Keratinocyte (primary cell): ENCODE measurements at regions not wholly inside any gene's neighbourhood (a gene's known extent, or its start where the extent isn't known, plus 50 kb on each side); places are given as distances from the start of the nearest gene placed in this dataset.

Experiments used
- DNase-seq: peaks from one replicate; pipeline ENCODE4 v3.0.0-alpha.2; 2011; ENCODE audit warnings: low read depth, missing footprints, low spot score
- FAIRE-seq: peaks from 2 replicates; lab custom pipeline; 2011; peaks lifted over from hg19 to GRCh38; lab: Jason Lieb, UNC
- H2AFZ ChIP-seq: 2 replicates; pipeline ENCODE4 v1.6.0; 2012; ENCODE audit warnings: low read length, control low read depth, inconsistent platforms; ENCODE audit not compliant: control insufficient read depth
- H3K27ac ChIP-seq: 2 replicates; pipeline ENCODE4 v1.5.1; 2011; ENCODE audit warnings: low read length; ENCODE audit not compliant: control insufficient read depth, insufficient read depth
- H3K27me3 ChIP-seq: 3 replicates; pipeline ENCODE4 v1.6.0; 2011; ENCODE audit warnings: low read length; ENCODE audit not compliant: control insufficient read depth, insufficient read depth; ENCODE audit errors: extremely low read depth
- H3K36me3 ChIP-seq, 2 experiments: 2 replicates in 1 of 2; 3 replicates in 1 of 2; pipeline ENCODE4 v1.5.1; 2011; ENCODE audit warnings: low read length in 2 of 2, mild to moderate bottlenecking in 1 of 2; ENCODE audit not compliant: control insufficient read depth in 2 of 2, insufficient read depth in 2 of 2; ENCODE audit errors: extremely low read depth in 1 of 2
- H3K4me1 ChIP-seq: 3 replicates; pipeline ENCODE4 v1.5.1; 2011; ENCODE audit warnings: low read length; ENCODE audit not compliant: control insufficient read depth, insufficient read depth; ENCODE audit errors: extremely low read depth
- H3K4me2 ChIP-seq: 3 replicates; pipeline ENCODE4 v1.6.0; 2011; ENCODE audit warnings: low read depth, low read length; ENCODE audit not compliant: control insufficient read depth, insufficient read depth; ENCODE audit errors: extremely low read depth
- H3K4me3 ChIP-seq, 3 experiments: fragments of 200-600 bp in 1 of 3; sonication (generic) in 1 of 3; 2 replicates in 2 of 3; 3 replicates in 1 of 3; pipeline ENCODE4 v1.5.1; 2011 to 2016; ENCODE audit warnings: low read length in 3 of 3, mild to moderate bottlenecking in 3 of 3, control low read depth in 2 of 3, inconsistent platforms in 1 of 3, low read depth in 1 of 3, mixed read lengths in 1 of 3, mixed run types in 1 of 3, moderate library complexity in 1 of 3; ENCODE audit not compliant: control insufficient read depth in 2 of 3, insufficient read depth in 2 of 3; ENCODE audit errors: extremely low read depth in 1 of 3
- H3K79me2 ChIP-seq: 2 replicates; pipeline ENCODE4 v1.6.0; 2012; ENCODE audit warnings: low read length; ENCODE audit not compliant: control insufficient read depth, insufficient read depth
- H3K9ac ChIP-seq: 3 replicates; pipeline ENCODE4 v1.6.0; 2011; ENCODE audit warnings: low read length; ENCODE audit not compliant: control insufficient read depth, insufficient read depth; ENCODE audit errors: extremely low read depth
- H3K9me1 ChIP-seq: 3 replicates; pipeline ENCODE4 v1.6.0; 2011; ENCODE audit warnings: low read length; ENCODE audit not compliant: control insufficient read depth, insufficient read depth; ENCODE audit errors: extremely low read depth
- H3K9me3 ChIP-seq: 2 replicates; pipeline ENCODE4 v1.5.1; 2012; ENCODE audit warnings: low read depth, low read length; ENCODE audit not compliant: control insufficient read depth
- H4K20me1 ChIP-seq: 3 replicates; pipeline ENCODE4 v1.6.0; 2011; ENCODE audit warnings: low read length; ENCODE audit not compliant: control insufficient read depth, insufficient read depth; ENCODE audit errors: extremely low read depth
- EZH2 ChIP-seq: IDR thresholded peaks from one replicate; pipeline ENCODE4 v1.6.1; 2012; ENCODE audit warnings: inconsistent platforms, mild to moderate bottlenecking, low read length, moderate library complexity
- dilution Hi-C: fragments of 300-500 bp; cut with MboI; formaldehyde crosslinking; loops from one replicate; pipeline ENCODE4 v1.7.0; 2020; ENCODE audit warnings: low sequenced_read_pairs; ENCODE audit not compliant: extremely low pct_ligation_motif_present
- TF ChIP-seq, protein P1 (sequence below), 3 experiments: IDR thresholded peaks in 1 of 3; conservative IDR thresholded peaks in 1 of 3; optimal IDR thresholded peaks in 1 of 3; 2 replicates in 2 of 3; 3 replicates in 1 of 3; pipeline versions ENCODE3 to v1.5.1; 2011; ENCODE audit warnings: low read length in 3 of 3, mild to moderate bottlenecking in 3 of 3, moderate library complexity in 2 of 3, control low read depth in 1 of 3, inconsistent platforms in 1 of 3; ENCODE audit not compliant: insufficient read depth in 2 of 3; ENCODE audit errors: extremely low read depth in 1 of 3

DNA sequence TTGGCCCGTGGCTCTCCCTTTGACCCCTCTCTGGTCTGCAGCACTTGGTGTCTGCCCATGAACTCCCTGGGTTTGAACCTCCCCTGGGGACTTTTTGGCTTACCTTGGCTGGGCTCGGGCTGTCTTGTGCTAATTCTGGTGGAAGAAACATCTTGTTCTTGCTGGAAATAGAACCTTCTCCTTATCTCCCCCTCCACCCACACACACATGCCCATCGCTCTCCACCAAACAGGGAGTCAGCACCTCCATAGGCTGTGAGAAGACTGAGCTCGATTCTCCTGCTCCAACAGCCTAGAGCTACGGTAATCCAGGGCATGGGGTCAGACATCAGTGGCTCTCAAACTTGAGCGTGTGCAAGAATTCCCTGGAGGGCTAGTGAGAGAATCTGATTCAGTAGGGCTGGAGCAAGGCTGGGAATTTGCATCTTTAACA is 114.4 kb upstream of the SLC22A23 start:
- H3K4me1 ChIP-seq: no peaks in the 10 kb centered on the region
- no peak overlapping the region for H2AFZ ChIP-seq
- H3K9me3 ChIP-seq: no peaks in the 10 kb centered on the region
- FAIRE-seq (no peak), DNase-seq (no peak)
- H3K27me3 ChIP-seq: peaks cover 19% of the 10 kb centered on the region
- dilution Hi-C loops: no loop called here
- no peak overlapping the region for H3K27ac ChIP-seq
- no peak overlapping the region for H3K9ac ChIP-seq
- H3K79me2 ChIP-seq: no peaks in the 10 kb centered on the region
- no peaks in the 10 kb centered on the region for H3K9me1 ChIP-seq
- no peaks in the 10 kb centered on the region for H4K20me1 ChIP-seq
- H3K4me3 ChIP-seq: no peak overlapping the region
- TF ChIP-seq, protein P1, sequence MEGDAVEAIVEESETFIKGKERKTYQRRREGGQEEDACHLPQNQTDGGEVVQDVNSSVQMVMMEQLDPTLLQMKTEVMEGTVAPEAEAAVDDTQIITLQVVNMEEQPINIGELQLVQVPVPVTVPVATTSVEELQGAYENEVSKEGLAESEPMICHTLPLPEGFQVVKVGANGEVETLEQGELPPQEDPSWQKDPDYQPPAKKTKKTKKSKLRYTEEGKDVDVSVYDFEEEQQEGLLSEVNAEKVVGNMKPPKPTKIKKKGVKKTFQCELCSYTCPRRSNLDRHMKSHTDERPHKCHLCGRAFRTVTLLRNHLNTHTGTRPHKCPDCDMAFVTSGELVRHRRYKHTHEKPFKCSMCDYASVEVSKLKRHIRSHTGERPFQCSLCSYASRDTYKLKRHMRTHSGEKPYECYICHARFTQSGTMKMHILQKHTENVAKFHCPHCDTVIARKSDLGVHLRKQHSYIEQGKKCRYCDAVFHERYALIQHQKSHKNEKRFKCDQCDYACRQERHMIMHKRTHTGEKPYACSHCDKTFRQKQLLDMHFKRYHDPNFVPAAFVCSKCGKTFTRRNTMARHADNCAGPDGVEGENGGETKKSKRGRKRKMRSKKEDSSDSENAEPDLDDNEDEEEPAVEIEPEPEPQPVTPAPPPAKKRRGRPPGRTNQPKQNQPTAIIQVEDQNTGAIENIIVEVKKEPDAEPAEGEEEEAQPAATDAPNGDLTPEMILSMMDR (optimal IDR thresholded peaks at IDR 0.05 in 1 of 3, IDR thresholded peaks at IDR 0.05 in 1 of 3, conservative IDR thresholded peaks at IDR 0.05 in 1 of 3; ENCODE audit: extremely low read depth in 1 of 3, insufficient read depth in 2 of 3, low read length in 3 of 3): no peak
- no peak for TF ChIP-seq EZH2
- H3K4me2 ChIP-seq: no peak overlapping the region
- H3K36me3 ChIP-seq: no peaks in the 10 kb centered on the region

DNA sequence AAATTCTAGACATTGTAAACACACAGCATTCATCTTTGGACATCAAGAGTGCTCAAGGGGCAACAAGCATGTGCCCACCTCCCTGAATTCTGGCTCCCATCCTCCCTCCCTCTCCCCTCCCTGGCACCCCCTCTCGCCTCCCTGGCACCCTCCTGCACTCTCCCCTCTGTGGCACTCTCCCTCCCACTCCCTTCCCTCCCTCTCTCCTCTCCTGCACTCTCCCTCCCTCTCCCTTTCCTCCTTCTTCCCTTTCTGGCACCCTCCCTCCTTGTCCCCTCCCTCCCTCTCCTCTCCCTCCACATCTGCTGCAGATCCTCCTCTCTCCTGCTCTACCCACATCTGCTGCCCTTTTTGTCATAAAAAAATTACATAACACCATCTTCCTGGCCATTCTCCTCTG is 113.0 kb upstream of the SLC22A23 start:
- Histone ChIP-seq H3K4me3 (no peak overlapping the region), H3K4me1 (no peaks in the 10 kb centered on the region), H3K9ac (no peak overlapping the region), H3K9me3 (no peaks in the 10 kb centered on the region), H2AFZ (no peak overlapping the region), H3K36me3 (no peaks in the 10 kb centered on the region), H3K4me2 (no peak overlapping the region), H3K9me1 (no peaks in the 10 kb centered on the region), H4K20me1 (no peaks in the 10 kb centered on the region), H3K27ac (no peak overlapping the region), H3K79me2 (no peaks in the 10 kb centered on the region), H3K27me3 (peaks cover 19% of the 10 kb centered on the region)
- no peak for DNase-seq
- dilution Hi-C loops: no loop called here
- no peak for FAIRE-seq
- TF ChIP-seq EZH2: no peak
- TF ChIP-seq, protein P1 (optimal IDR thresholded peaks at IDR 0.05 in 1 of 3, IDR thresholded peaks at IDR 0.05 in 1 of 3, conservative IDR thresholded peaks at IDR 0.05 in 1 of 3; ENCODE audit: extremely low read depth in 1 of 3, insufficient read depth in 2 of 3, low read length in 3 of 3): no peak
